ENCODE measurements at regions not wholly inside any gene's neighbourhood (a gene's known extent, or its start where the extent isn't known, plus 50 kb on each side); places are given as distances from the start of the nearest gene placed in this dataset.
"Not testable (repeated sequence)": the region's sequence is repeated elsewhere in the genome, so short reads cannot be mapped to it uniquely, and the experiment has no call there.

GRCh38 chr22:19607192-19608002, 83.2 kb upstream of the CLDN5 start:
- DNase-seq (ENCODE audit: low read depth): peak; percentile 32
- H3K4me3 ChIP-seq (ENCODE audit: low read depth, low read length): no peak overlapping the region
- TF ChIP-seq, protein P1, sequence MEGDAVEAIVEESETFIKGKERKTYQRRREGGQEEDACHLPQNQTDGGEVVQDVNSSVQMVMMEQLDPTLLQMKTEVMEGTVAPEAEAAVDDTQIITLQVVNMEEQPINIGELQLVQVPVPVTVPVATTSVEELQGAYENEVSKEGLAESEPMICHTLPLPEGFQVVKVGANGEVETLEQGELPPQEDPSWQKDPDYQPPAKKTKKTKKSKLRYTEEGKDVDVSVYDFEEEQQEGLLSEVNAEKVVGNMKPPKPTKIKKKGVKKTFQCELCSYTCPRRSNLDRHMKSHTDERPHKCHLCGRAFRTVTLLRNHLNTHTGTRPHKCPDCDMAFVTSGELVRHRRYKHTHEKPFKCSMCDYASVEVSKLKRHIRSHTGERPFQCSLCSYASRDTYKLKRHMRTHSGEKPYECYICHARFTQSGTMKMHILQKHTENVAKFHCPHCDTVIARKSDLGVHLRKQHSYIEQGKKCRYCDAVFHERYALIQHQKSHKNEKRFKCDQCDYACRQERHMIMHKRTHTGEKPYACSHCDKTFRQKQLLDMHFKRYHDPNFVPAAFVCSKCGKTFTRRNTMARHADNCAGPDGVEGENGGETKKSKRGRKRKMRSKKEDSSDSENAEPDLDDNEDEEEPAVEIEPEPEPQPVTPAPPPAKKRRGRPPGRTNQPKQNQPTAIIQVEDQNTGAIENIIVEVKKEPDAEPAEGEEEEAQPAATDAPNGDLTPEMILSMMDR (conservative IDR thresholded peaks at IDR 0.05; ENCODE audit: low read depth, low read length): no peak

- TF ChIP-seq, protein P1 (conservative IDR thresholded peaks at IDR 0.05; ENCODE audit: low read depth, low read length): no peak
- no peak for DNase-seq (ENCODE audit: low read depth)
- H3K4me3 ChIP-seq (ENCODE audit: low read depth, low read length): no peak overlapping the region
These were observed 83.9 kb upstream of the CLDN5 start for GRCh38 chr22:19608003-19608690.

- DNase-seq (ENCODE audit: low read depth); H3K4me3 ChIP-seq (ENCODE audit: low read depth, low read length): not testable (repeated sequence)
These were observed 85.5 kb upstream of the CLDN5 start for GRCh38 chr22:19609753-19610152.

DNA sequence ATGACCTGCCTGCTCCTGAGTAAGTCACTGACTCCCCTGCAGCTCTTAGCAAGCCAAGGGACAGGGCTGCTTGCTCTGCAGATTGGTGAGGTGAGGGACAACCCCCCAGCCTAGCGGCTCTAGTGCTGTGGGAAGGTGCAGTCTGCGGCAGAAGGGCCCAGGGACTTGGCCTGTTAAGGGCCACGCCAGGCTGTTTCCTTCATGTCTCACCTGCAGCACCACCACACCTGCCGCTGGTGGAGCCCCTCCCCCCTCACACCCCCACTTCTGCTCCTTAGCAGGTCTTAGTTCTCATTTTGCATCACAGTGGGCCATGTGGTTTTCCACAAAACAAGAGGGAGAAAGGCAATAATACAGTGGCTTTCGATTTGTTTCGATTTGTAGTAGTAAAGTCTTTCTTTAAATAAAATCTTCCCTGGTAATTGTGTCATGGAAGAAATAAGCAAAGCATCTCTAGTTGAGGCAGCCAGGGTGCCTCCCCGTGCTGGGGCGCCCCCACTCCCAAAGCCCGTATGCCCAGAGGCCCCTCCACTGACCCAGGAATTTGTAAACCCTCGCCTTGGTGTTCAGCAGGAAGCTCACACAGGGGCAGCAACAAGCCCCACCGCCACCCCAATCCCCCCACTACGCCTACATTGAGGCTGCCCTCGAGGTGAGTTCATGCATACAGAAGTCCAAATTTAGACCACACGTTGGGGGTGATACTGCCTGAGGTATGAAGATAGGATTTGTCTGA, 86.5 kb upstream of the CLDN5 start:
- H3K4me3 ChIP-seq (ENCODE audit: low read depth, low read length): no peak overlapping the region
- no peak for DNase-seq (ENCODE audit: low read depth)
- TF ChIP-seq, protein P1 (conservative IDR thresholded peaks at IDR 0.05; ENCODE audit: low read depth, low read length): no peak

DNA sequence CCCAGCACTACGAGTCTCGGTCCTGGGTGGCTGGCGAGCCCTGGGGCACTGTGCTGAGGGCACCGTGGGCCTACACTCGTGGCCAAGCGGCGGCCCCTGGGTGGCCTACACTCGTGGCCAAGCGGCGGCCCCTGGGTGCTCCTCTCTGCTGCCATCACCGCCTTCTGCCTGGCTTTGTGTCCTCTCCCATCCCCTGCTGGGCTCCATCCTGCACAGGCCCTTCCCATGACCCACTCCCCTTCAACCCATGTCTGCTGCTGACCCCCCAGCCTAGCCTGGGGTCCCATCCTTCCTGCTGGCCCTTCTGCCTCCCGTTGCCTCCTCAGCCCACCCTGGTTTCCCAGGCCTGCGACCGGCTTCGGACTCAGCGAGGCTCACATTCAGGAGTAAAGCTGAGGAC, 87.4 kb upstream of the CLDN5 start:
- no peak overlapping the region for H3K4me3 ChIP-seq (ENCODE audit: low read depth, low read length)
- TF ChIP-seq, protein P1 (conservative IDR thresholded peaks at IDR 0.05; ENCODE audit: low read depth, low read length): no peak
- DNase-seq (ENCODE audit: low read depth): no peak

- DNase-seq (ENCODE audit: low read depth): no peak
- TF ChIP-seq, protein P1 (conservative IDR thresholded peaks at IDR 0.05; ENCODE audit: low read depth, low read length): no peak
These were observed 88.8 kb upstream of the CLDN5 start for GRCh38 chr22:19612866-19613572.

DNA sequence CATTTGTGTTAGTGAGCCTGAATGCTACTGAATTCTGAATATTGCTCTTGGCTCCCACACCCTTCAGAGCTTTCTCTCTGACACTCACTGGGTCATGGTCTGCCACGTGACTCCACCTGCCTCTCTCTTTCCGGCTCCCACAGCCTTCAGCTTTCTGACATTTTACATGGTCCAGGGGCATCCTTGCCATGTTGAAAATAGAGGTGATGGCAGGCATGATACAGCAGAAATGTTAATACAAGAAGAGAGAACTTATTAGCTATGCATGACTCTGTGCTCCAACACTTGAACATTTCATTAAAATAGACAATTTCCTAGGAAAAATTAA, 90.3 kb upstream of the CLDN5 start:
- no peak overlapping the region for H3K4me3 ChIP-seq (ENCODE audit: low read depth, low read length)
- TF ChIP-seq, protein P1 (conservative IDR thresholded peaks at IDR 0.05; ENCODE audit: low read depth, low read length): no peak
- no peak for DNase-seq (ENCODE audit: low read depth)

More at GRCh38 chr22:19612866-19613572, 88.8 kb upstream of the CLDN5 start:
- no peak overlapping the region for H3K4me3 ChIP-seq (ENCODE audit: low read depth, low read length)
